Neural progenitor cell (in vitro differentiated cells): ENCODE measurements at regions not wholly inside any gene's neighbourhood (a gene's known extent, or its start where the extent isn't known, plus 50 kb on each side); places are given as distances from the start of the nearest gene placed in this dataset.

Source experiments
- DNase-seq: peaks from one replicate; pipeline ENCODE4 v3.0.0-alpha.2; 2016; ENCODE audit warnings: low spot score
- H2AFZ ChIP-seq: fragments of 200-600 bp; sonication (generic); replicated peaks from 2 replicates; pipeline ENCODE4 v1.6.1; 2016; ENCODE audit warnings: antibody characterized with exemption
- H3F3A ChIP-seq: fragments of 200-600 bp; sonication (generic); 2 replicates; pipeline ENCODE4 v1.6.1; 2016; ENCODE audit warnings: antibody characterized with exemption, low read depth
- H3K27ac ChIP-seq: fragments of 200-600 bp; sonication (generic); 2 replicates; pipeline ENCODE4 v1.5.1; 2016; ENCODE audit warnings: mild to moderate bottlenecking
- H3K27me3 ChIP-seq: fragments of 200-600 bp; sonication (generic); 2 replicates; pipeline ENCODE4 v1.6.1; 2016; ENCODE audit warnings: mild to moderate bottlenecking, moderate library complexity
- H3K36me3 ChIP-seq: fragments of 200-600 bp; sonication (generic); 2 replicates; pipeline ENCODE4 v1.5.1; 2016
- H3K4me1 ChIP-seq: fragments of 200-600 bp; sonication (generic); 2 replicates; pipeline ENCODE4 v1.6.1; 2016; ENCODE audit warnings: mixed run types
- H3K4me2 ChIP-seq: fragments of 200-600 bp; sonication (generic); 2 replicates; pipeline ENCODE4 v1.6.1; 2016
- H3K4me3 ChIP-seq: fragments of 200-600 bp; sonication (generic); 2 replicates; pipeline ENCODE4 v1.5.1; 2016
- H3K79me2 ChIP-seq: fragments of 200-600 bp; sonication (generic); 2 replicates; pipeline ENCODE4 v1.6.1; 2016; ENCODE audit warnings: low read depth
- H3K9ac ChIP-seq: fragments of 200-600 bp; sonication (generic); 2 replicates; pipeline ENCODE4 v1.6.1; 2016
- H3K9me3 ChIP-seq: fragments of 200-600 bp; sonication (generic); 2 replicates; pipeline ENCODE4 v1.5.1; 2016; ENCODE audit warnings: low read depth
- H4K20me1 ChIP-seq: fragments of 200-600 bp; sonication (generic); 2 replicates; pipeline ENCODE4 v1.6.1; 2016; ENCODE audit warnings: low read depth
- H3K27ac Mint-ChIP-seq: 3 replicates; pipeline ENCODE4 v1.8.0; 2021; ENCODE audit warnings: mixed read lengths
- H3K27me3 Mint-ChIP-seq: 2 replicates; pipeline ENCODE4 v1.8.0; 2022; ENCODE audit warnings: low read depth, mild to moderate bottlenecking, inconsistent platforms, moderate library complexity, mixed read lengths; ENCODE audit not compliant: insufficient read depth
- H3K36me3 Mint-ChIP-seq: 3 replicates; pipeline ENCODE4 v1.8.0; 2021; ENCODE audit warnings: mixed read lengths
- H3K4me1 Mint-ChIP-seq: 3 replicates; pipeline ENCODE4 v1.8.0; 2021; ENCODE audit warnings: mixed read lengths
- H3K4me3 Mint-ChIP-seq: 3 replicates; pipeline ENCODE4 v1.8.0; 2021; ENCODE audit warnings: mild to moderate bottlenecking, moderate library complexity, mixed read lengths
- H3K9me3 Mint-ChIP-seq: 3 replicates; pipeline ENCODE4 v1.8.0; 2020; ENCODE audit warnings: mixed read lengths
- CTCF ChIP-seq: fragments of 200-600 bp; sonication (generic); IDR thresholded peaks from 2 replicates; pipeline ENCODE4 v1.5.1; 2017; ENCODE audit warnings: antibody characterized with exemption, mild to moderate bottlenecking
- EZH2 ChIP-seq: fragments of 200-600 bp; sonication (generic); IDR thresholded peaks from 2 replicates; pipeline ENCODE4 v1.6.1; 2017; ENCODE audit warnings: antibody characterized with exemption, mild to moderate bottlenecking, moderate library complexity
- EZH2phosphoT487 ChIP-seq: fragments of 200-600 bp; sonication (generic); IDR thresholded peaks from 2 replicates; pipeline ENCODE4 v1.6.1; 2017; ENCODE audit warnings: antibody characterized with exemption

GRCh38 chr4:182065255-182065654, 177.9 kb upstream of the TENM3 start:
- H3K9me3 ChIP-seq, result no peaks in the 10 kb centered on the region
- no peak overlapping the region for H3K4me2 ChIP-seq
- peaks cover 3% of the 10 kb centered on the region for H3K4me1 ChIP-seq
- no peaks in the 10 kb centered on the region for H4K20me1 ChIP-seq
- H3K27me3 ChIP-seq, result no peaks in the 10 kb centered on the region
- Mint-ChIP-seq H3K4me3 (no peak overlapping the region), H3K36me3 (peaks cover 19% of the 10 kb centered on the region), H3K27me3 (no peaks in the 10 kb centered on the region), H3K9me3 (peaks cover 31% of the 10 kb centered on the region), H3K4me1 (peaks cover 24% of the 10 kb centered on the region), H3K27ac (no peak overlapping the region)
- no peak overlapping the region for H3K4me3 ChIP-seq
- H3K79me2 ChIP-seq, result no peaks in the 10 kb centered on the region
- H3K36me3 ChIP-seq, result no peaks in the 10 kb centered on the region
- DNase-seq, result no peak
- H3F3A ChIP-seq, result no peaks in the 10 kb centered on the region
- no peak for TF ChIP-seq CTCF
- TF ChIP-seq EZH2, result no peak
- no peak for TF ChIP-seq EZH2phosphoT487
- no peak overlapping the region for H2AFZ ChIP-seq
- no peak overlapping the region for H3K27ac ChIP-seq
- no peak overlapping the region for H3K9ac ChIP-seq

GRCh38 chr4:182066037-182066436, 177.2 kb upstream of the TENM3 start:
- H3K9me3 Mint-ChIP-seq, result peaks cover 23% of the 10 kb centered on the region
- Histone ChIP-seq H3K36me3 (no peaks in the 10 kb centered on the region), H3K9ac (no peak overlapping the region), H3F3A (no peaks in the 10 kb centered on the region), H3K4me2 (no peak overlapping the region), H3K79me2 (no peaks in the 10 kb centered on the region), H3K4me1 (peaks cover 3% of the 10 kb centered on the region), H3K27ac (no peak overlapping the region), H3K4me3 (no peak overlapping the region), H4K20me1 (no peaks in the 10 kb centered on the region), H2AFZ (no peak overlapping the region), H3K27me3 (no peaks in the 10 kb centered on the region), H3K9me3 (no peaks in the 10 kb centered on the region)
- no peaks in the 10 kb centered on the region for H3K27me3 Mint-ChIP-seq
- H3K27ac Mint-ChIP-seq, result no peak overlapping the region
- TF ChIP-seq EZH2, result no peak
- no peak for TF ChIP-seq CTCF
- TF ChIP-seq EZH2phosphoT487, result no peak
- peaks cover 13% of the 10 kb centered on the region for H3K36me3 Mint-ChIP-seq
- peaks cover 24% of the 10 kb centered on the region for H3K4me1 Mint-ChIP-seq
- no peak for DNase-seq
- H3K4me3 Mint-ChIP-seq, result no peak overlapping the region

GRCh38 chr4:182067828-182068227, 175.4 kb upstream of the TENM3 start:
- Mint-ChIP-seq H3K4me1 (peaks cover 21% of the 10 kb centered on the region), H3K9me3 (peaks cover 26% of the 10 kb centered on the region), H3K27ac (no peak overlapping the region), H3K27me3 (no peaks in the 10 kb centered on the region), H3K4me3 (no peak overlapping the region), H3K36me3 (peaks cover 16% of the 10 kb centered on the region)
- no peaks in the 10 kb centered on the region for H3K79me2 ChIP-seq
- H3K36me3 ChIP-seq, result no peaks in the 10 kb centered on the region
- no peak overlapping the region for H3K4me3 ChIP-seq
- DNase-seq, result peak; percentile 24
- no peak overlapping the region for H3K4me2 ChIP-seq
- no peaks in the 10 kb centered on the region for H3F3A ChIP-seq
- no peaks in the 10 kb centered on the region for H4K20me1 ChIP-seq
- H2AFZ ChIP-seq, result no peak overlapping the region
- H3K9me3 ChIP-seq, result no peaks in the 10 kb centered on the region
- TF ChIP-seq EZH2phosphoT487, result no peak
- no peak for TF ChIP-seq EZH2
- no peak for TF ChIP-seq CTCF
- H3K27ac ChIP-seq, result no peak overlapping the region
- H3K4me1 ChIP-seq, result peaks cover 3% of the 10 kb centered on the region
- no peaks in the 10 kb centered on the region for H3K27me3 ChIP-seq
- H3K9ac ChIP-seq, result no peak overlapping the region

GRCh38 chr4:182068920-182069319, 174.3 kb upstream of the TENM3 start:
- Histone ChIP-seq H3K9ac (no peak overlapping the region), H3K4me2 (no peak overlapping the region), H3K79me2 (no peaks in the 10 kb centered on the region), H3K27ac (no peak overlapping the region), H4K20me1 (no peaks in the 10 kb centered on the region), H3K36me3 (no peaks in the 10 kb centered on the region), H3K4me3 (no peak overlapping the region), H3F3A (peaks cover 6% of the 10 kb centered on the region), H3K4me1 (peaks cover 7% of the 10 kb centered on the region), H2AFZ (no peak overlapping the region), H3K27me3 (no peaks in the 10 kb centered on the region), H3K9me3 (no peaks in the 10 kb centered on the region)
- peaks cover 13% of the 10 kb centered on the region for H3K36me3 Mint-ChIP-seq
- DNase-seq, result no peak
- no peak overlapping the region for H3K4me3 Mint-ChIP-seq
- no peaks in the 10 kb centered on the region for H3K27me3 Mint-ChIP-seq
- peaks cover 33% of the 10 kb centered on the region for H3K9me3 Mint-ChIP-seq
- TF ChIP-seq EZH2phosphoT487 (no peak), CTCF (no peak), EZH2 (no peak)
- H3K27ac Mint-ChIP-seq, result no peak overlapping the region
- H3K4me1 Mint-ChIP-seq, result peaks cover 18% of the 10 kb centered on the region
